BLaER1 treated with 17β-estradiol and CSF1 and Interleukin-3, amounts not matched to agents 10 nM and 100 nM (cell line): ENCODE measurements at regions not wholly inside any gene's neighbourhood (a gene's known extent, or its start where the extent isn't known, plus 50 kb on each side); places are given as distances from the start of the nearest gene placed in this dataset.

Experiments used
- H3K27ac ChIP-seq, 11 experiments: shearing (Covaris generic); formaldehyde crosslinking; 2 replicates each; pipeline ENCODE4 v1.8.1; 2022
- H3K27me3 ChIP-seq, 11 experiments: shearing (Covaris generic); formaldehyde crosslinking; 2 replicates each; pipeline ENCODE4 v1.8.1; 2022
- H3K36me3 ChIP-seq, 11 experiments: shearing (Covaris generic); formaldehyde crosslinking; 2 replicates each; pipeline ENCODE4 v1.8.1; 2022
- H3K4me1 ChIP-seq, 10 experiments: shearing (Covaris generic); formaldehyde crosslinking; 2 replicates each; pipeline ENCODE4 v1.8.1; 2022
- H3K4me2 ChIP-seq, 11 experiments: shearing (Covaris generic); formaldehyde crosslinking; 2 replicates each; pipeline ENCODE4 v1.8.1; 2022
- H3K4me3 ChIP-seq, 10 experiments: shearing (Covaris generic); formaldehyde crosslinking; 2 replicates each; pipeline ENCODE4 v1.8.1; 2022
- H3K9ac ChIP-seq, 11 experiments: shearing (Covaris generic); formaldehyde crosslinking; 2 replicates each; pipeline ENCODE4 v1.8.1; 2022
- H3K9me3 ChIP-seq, 11 experiments: shearing (Covaris generic); formaldehyde crosslinking; replicated peaks in 1 of 11; 2 replicates each; pipeline ENCODE4 v1.8.1; 2022
- H4K20me1 ChIP-seq, 11 experiments: shearing (Covaris generic); formaldehyde crosslinking; 2 replicates each; pipeline ENCODE4 v1.8.1; 2022
- Cebpa-rat ChIP-seq, 11 experiments: shearing (Covaris generic); IDR thresholded peaks; 2 replicates each; pipeline ENCODE4 v1.8.1; 2022

- Histone ChIP-seq H3K4me3 (no peak overlapping the region), H3K9ac (no peak overlapping the region), H3K4me2 (no peak overlapping the region), H3K9me3 (no peaks in the 10 kb centered on the region), H3K4me1 (peaks cover 0 to 23% (median 0%) of the 10 kb centered on the region in 10 experiments; a peak in 6 of 20 replicates), H3K27ac (no peak overlapping the region), H4K20me1 (no peaks in the 10 kb centered on the region), H3K27me3 (no peaks in the 10 kb centered on the region), H3K36me3 (no peaks in the 10 kb centered on the region)
- TF ChIP-seq Cebpa-rat (IDR thresholded peaks at IDR 0.05), result no peak
Observed at GRCh38 chr6:51261691-51262090, 443.0 kb downstream of the TFAP2B start.

- no peaks in the 10 kb centered on the region for H3K9me3 ChIP-seq
- no peak overlapping the region for H3K9ac ChIP-seq
- TF ChIP-seq Cebpa-rat (IDR thresholded peaks at IDR 0.05), result no peak
Observed at GRCh38 chr6:51265426-51265825, 446.8 kb downstream of the TFAP2B start.

GRCh38 chr6:51266604-51267003, 447.9 kb downstream of the TFAP2B start:
- no peak overlapping the region for H3K4me3 ChIP-seq
- peak overlapping the region in 2 of 11 experiments; percentile 51 to 71; a peak in 3 of 22 replicates for H3K4me2 ChIP-seq
- no peaks in the 10 kb centered on the region for H4K20me1 ChIP-seq
- H3K27ac ChIP-seq, result no peak overlapping the region
- no peak overlapping the region for H3K9ac ChIP-seq
- no peaks in the 10 kb centered on the region for H3K27me3 ChIP-seq
- H3K36me3 ChIP-seq, result no peaks in the 10 kb centered on the region
- TF ChIP-seq Cebpa-rat (IDR thresholded peaks at IDR 0.05), result no peak
- H3K4me1 ChIP-seq, result peaks cover 0 to 27% (median 0%) of the 10 kb centered on the region in 10 experiments; a peak in 6 of 20 replicates
- no peaks in the 10 kb centered on the region for H3K9me3 ChIP-seq

More at GRCh38 chr6:51265426-51265825, 446.8 kb downstream of the TFAP2B start:
- Histone ChIP-seq H3K36me3 (no peaks in the 10 kb centered on the region), H3K4me2 (peak overlapping the region in 3 of 11 experiments; percentile 20 to 71 (median 51); a peak in 6 of 22 replicates), H4K20me1 (no peaks in the 10 kb centered on the region), H3K4me1 (peaks cover 0 to 27% (median 0%) of the 10 kb centered on the region in 10 experiments; a peak in 6 of 20 replicates), H3K27me3 (no peaks in the 10 kb centered on the region), H3K4me3 (no peak overlapping the region), H3K27ac (peak overlapping the region in 2 of 11 experiments; percentile 9 to 18; a peak in 2 of 22 replicates)

GRCh38 chr6:51268666-51269065, 450.0 kb downstream of the TFAP2B start:
- Histone ChIP-seq H3K27ac (no peak overlapping the region), H3K27me3 (no peaks in the 10 kb centered on the region), H3K9me3 (no peaks in the 10 kb centered on the region), H4K20me1 (no peaks in the 10 kb centered on the region), H3K4me3 (no peak overlapping the region), H3K4me2 (no peak overlapping the region), H3K36me3 (no peaks in the 10 kb centered on the region), H3K4me1 (peaks cover 0 to 45% (median 10%) of the 10 kb centered on the region in 10 experiments; a peak in 12 of 20 replicates), H3K9ac (no peak overlapping the region)
- no peak for TF ChIP-seq Cebpa-rat (IDR thresholded peaks at IDR 0.05)

GRCh38 chr6:51269876-51270275, 451.2 kb downstream of the TFAP2B start:
- peaks cover 0 to 53% (median 10%) of the 10 kb centered on the region in 10 experiments; a peak in 12 of 20 replicates for H3K4me1 ChIP-seq
- no peak overlapping the region for H3K27ac ChIP-seq
- no peak overlapping the region for H3K9ac ChIP-seq
- no peak for TF ChIP-seq Cebpa-rat (IDR thresholded peaks at IDR 0.05)
- H3K9me3 ChIP-seq, result no peaks in the 10 kb centered on the region
- H4K20me1 ChIP-seq, result no peaks in the 10 kb centered on the region
- no peaks in the 10 kb centered on the region for H3K27me3 ChIP-seq
- H3K4me2 ChIP-seq, result no peak overlapping the region
- H3K4me3 ChIP-seq, result no peak overlapping the region
- no peaks in the 10 kb centered on the region for H3K36me3 ChIP-seq

- Histone ChIP-seq H3K36me3 (no peaks in the 10 kb centered on the region), H4K20me1 (no peaks in the 10 kb centered on the region), H3K4me2 (peak overlapping the region in 1 of 11 experiments; percentile 83; a peak in 1 of 22 replicates), H3K9me3 (no peaks in the 10 kb centered on the region), H3K9ac (no peak overlapping the region), H3K4me3 (no peak overlapping the region), H3K4me1 (peaks cover 0 to 48% (median 10%) of the 10 kb centered on the region in 10 experiments; a peak in 12 of 20 replicates), H3K27ac (no peak overlapping the region), H3K27me3 (no peaks in the 10 kb centered on the region)
- TF ChIP-seq Cebpa-rat (IDR thresholded peaks at IDR 0.05), result no peak
Observed at GRCh38 chr6:51271615-51272014, 452.9 kb downstream of the TFAP2B start.

- no peak for TF ChIP-seq Cebpa-rat (IDR thresholded peaks at IDR 0.05)
- no peak overlapping the region; a peak in 1 of 22 replicates for H3K9ac ChIP-seq
Observed at GRCh38 chr6:51273228-51273961, 454.7 kb downstream of the TFAP2B start.

GRCh38 chr6:51277474-51277873, 458.8 kb downstream of the TFAP2B start:
- H3K27ac ChIP-seq, result no peak overlapping the region
- no peak for TF ChIP-seq Cebpa-rat (IDR thresholded peaks at IDR 0.05)
- no peak overlapping the region for H3K4me3 ChIP-seq
- H4K20me1 ChIP-seq, result no peaks in the 10 kb centered on the region
- no peaks in the 10 kb centered on the region for H3K27me3 ChIP-seq
- peak overlapping the region in 2 of 11 experiments; percentile 54 to 61; a peak in 3 of 22 replicates for H3K4me2 ChIP-seq
- no peaks in the 10 kb centered on the region for H3K36me3 ChIP-seq
- peaks cover 0 to 66% (median 10%) of the 10 kb centered on the region in 10 experiments; a peak in 12 of 20 replicates for H3K4me1 ChIP-seq
- H3K9ac ChIP-seq, result no peak overlapping the region
- H3K9me3 ChIP-seq, result 0 out of 22 replicates have a peak, but pooled peaks cover 0 to 5% (median 0%) of the 10 kb centered on the region in 11 experiments

More at GRCh38 chr6:51273228-51273961, 454.7 kb downstream of the TFAP2B start:
- no peaks in the 10 kb centered on the region for H3K27me3 ChIP-seq
- H3K27ac ChIP-seq, result peak overlapping the region in 4 of 11 experiments; percentile 39 to 56 (median 49); a peak in 8 of 22 replicates
- H3K9me3 ChIP-seq, result no peaks in the 10 kb centered on the region
- peak overlapping the region in 7 of 11 experiments; percentile 20 to 89 (median 69); a peak in 12 of 22 replicates for H3K4me2 ChIP-seq
- H3K4me3 ChIP-seq, result no peak overlapping the region
- H4K20me1 ChIP-seq, result no peaks in the 10 kb centered on the region
- peaks cover 0 to 60% (median 10%) of the 10 kb centered on the region in 10 experiments; a peak in 12 of 20 replicates for H3K4me1 ChIP-seq
- no peaks in the 10 kb centered on the region for H3K36me3 ChIP-seq

- Histone ChIP-seq H3K27ac (no peak overlapping the region), H4K20me1 (no peaks in the 10 kb centered on the region), H3K4me1 (peaks cover 0 to 72% (median 0%) of the 10 kb centered on the region in 10 experiments; a peak in 6 of 20 replicates), H3K36me3 (no peaks in the 10 kb centered on the region), H3K27me3 (no peaks in the 10 kb centered on the region), H3K4me2 (peak overlapping the region in 1 of 11 experiments; percentile 84; a peak in 3 of 22 replicates), H3K9ac (no peak overlapping the region), H3K9me3 (0 out of 22 replicates have a peak, but pooled peaks cover 0 to 5% (median 0%) of the 10 kb centered on the region in 11 experiments), H3K4me3 (no peak overlapping the region)
- TF ChIP-seq Cebpa-rat (IDR thresholded peaks at IDR 0.05), result no peak
Observed at GRCh38 chr6:51282026-51282425, 463.4 kb downstream of the TFAP2B start.
